Motor neuron (in vitro differentiated cells): ENCODE measurements at regions not wholly inside any gene's neighbourhood (a gene's known extent, or its start where the extent isn't known, plus 50 kb on each side); places are given as distances from the start of the nearest gene placed in this dataset.

Source experiments
- ATAC-seq, 8 experiments: fragments of 200-7000 bp; cut with Tn5 transposase; replicated peaks in 6 of 8; 2 replicates each; pipeline ENCODE4 v1.8.0; 2021; ENCODE audit warnings: mild to moderate bottlenecking in 8 of 8, moderate library complexity in 8 of 8
- H3K27ac ChIP-seq, 2 donors: fragments of 250-450 bp; sonication (Bioruptor Pico); 2 replicates each; pipeline ENCODE4 v1.9.0; 2021; ENCODE audit warnings: antibody characterized with exemption in 2 of 2, mild to moderate bottlenecking in 2 of 2, moderate library complexity in 1 of 2
- H3K4me1 ChIP-seq, 2 donors: fragments of 250-450 bp; sonication (Bioruptor Pico); replicated peaks in 1 of 2; 2 replicates each; pipeline ENCODE4 v1.6.1; 2021; ENCODE audit warnings: antibody characterized with exemption in 2 of 2, mild to moderate bottlenecking in 2 of 2, moderate library complexity in 1 of 2
- H3K4me3 ChIP-seq, 5 donors: fragments of 250-450 bp; sonication (Bioruptor Pico); 2 replicates each; pipeline ENCODE4 v1.9.0; 2021; ENCODE audit warnings: antibody characterized with exemption in 5 of 5, mild to moderate bottlenecking in 5 of 5, moderate library complexity in 4 of 5
- WGBS, 10 experiments: fragments of 450-650 bp; shearing (Covaris generic); methylation state at CpG; one replicate each; pipeline ENCODE4 v1.0.0; 2022; 5-methylcytosine and 5-hydroxymethylcytosine counted together
- in situ Hi-C, 9 experiments: fragments of 400-800 bp; cut with MboI; loops; one replicate each; pipeline ENCODE4 v1.15.0; 2021; ENCODE audit warnings: low sequenced_read_pairs in 9 of 9, low pct_unique_long_range_greater_than_20kb in 2 of 9; ENCODE audit not compliant: unreplicated experiment in 9 of 9

- in situ Hi-C loops, result no loop called here
- no peak overlapping the region for H3K4me3 ChIP-seq
- peak in 1 of 8 experiments; percentile 26 for ATAC-seq
- no peak overlapping the region for H3K27ac ChIP-seq
- H3K4me1 ChIP-seq, result peaks cover 0 to 3% of the 10 kb centered on the region in 2 donors
- 30 to 89% (median 69%) methylated on average over 1 to 5 of the region's 5 CpGs for WGBS, 10 experiments
Observed at GRCh38 chr10:113369365-113369694, 183.5 kb upstream of the HABP2 start.

DNA sequence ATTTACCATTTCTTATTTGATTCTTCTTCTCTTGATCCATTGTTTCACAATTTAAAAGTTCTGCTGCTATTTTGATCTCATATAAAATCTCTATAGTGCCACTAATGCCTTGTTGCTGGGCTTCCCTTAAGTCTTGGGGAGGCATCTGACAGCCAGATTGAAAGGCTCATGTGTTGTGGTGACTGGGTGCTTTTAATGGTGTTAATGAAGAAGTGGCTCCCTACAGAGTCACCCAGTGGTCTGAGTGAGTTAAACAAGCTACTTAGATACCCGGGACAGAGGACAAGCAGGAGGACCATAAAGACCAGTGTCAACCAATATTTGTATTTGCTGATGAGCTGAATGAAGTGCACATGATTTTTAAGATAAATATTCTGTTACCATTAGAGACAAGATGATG, 176.4 kb upstream of the HABP2 start:
- in situ Hi-C loops, result loop anchor here in 5 of 9 experiments (25.0 kb wide), 4 partner anchors 239 to 889 kb away; partner anchors contain the start of gene TCF7L2 (in 1 of the 5)
- Histone ChIP-seq H3K4me3 (no peak overlapping the region), H3K4me1 (no peaks in the 10 kb centered on the region), H3K27ac (no peak overlapping the region)
- ATAC-seq, result no peak
- 40 to 83% (median 63%) methylated on average over 1 of the region's 1 CpG; no CpG with 5 or more reads in 4 of the 10 experiments for WGBS, 10 experiments

- 88 to 100% (median 100%) methylated on average over 1 of the region's 1 CpG; no CpG with 5 or more reads in 4 of the 10 experiments for WGBS, 10 experiments
- Histone ChIP-seq H3K4me3 (no peak overlapping the region), H3K27ac (no peak overlapping the region), H3K4me1 (no peaks in the 10 kb centered on the region)
- in situ Hi-C loops, result loop anchor here in 5 of 9 experiments (25.0 kb wide), 4 partner anchors 242 to 892 kb away; partner anchors contain the start of gene TCF7L2 (in 1 of the 5)
- peak in 1 of 8 experiments; percentile 73 for ATAC-seq
Observed at GRCh38 chr10:113379091-113379490, 173.8 kb upstream of the HABP2 start.

DNA sequence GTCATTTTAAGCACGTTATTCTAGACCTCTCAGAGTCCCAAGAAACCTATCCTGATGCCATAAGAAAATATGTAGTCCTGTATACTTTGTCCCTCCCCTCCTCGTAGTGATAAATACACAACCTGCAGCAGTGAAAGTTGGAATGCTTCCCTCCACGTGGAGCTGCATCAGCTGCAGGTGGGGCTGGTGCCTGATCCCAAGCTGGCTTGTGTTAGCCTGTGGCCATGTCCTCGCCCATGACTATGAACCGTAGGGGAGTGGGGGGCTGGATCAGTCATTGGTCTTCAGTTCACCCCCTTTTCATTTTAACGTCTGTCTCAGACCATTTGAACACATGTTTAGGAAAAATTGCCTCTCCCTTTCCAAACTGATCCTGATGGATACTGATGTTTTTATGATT, 171.4 kb upstream of the HABP2 start:
- Histone ChIP-seq H3K4me1 (peaks cover 2 to 13% of the 10 kb centered on the region in 2 donors), H3K27ac (no peak overlapping the region), H3K4me3 (no peak overlapping the region)
- no peak for ATAC-seq
- WGBS, 10 experiments, result 0 to 100% (median 83%) methylated on average over 1 to 5 of the region's 6 CpGs; no CpG with 5 or more reads in 1 of the 10 experiments
- in situ Hi-C loops, result loop anchor here in 5 of 9 experiments (10.0 to 25.0 kb wide), 5 partner anchors 244 to 894 kb away; partner anchors contain the start of gene TCF7L2 (in 1 of the 5)

DNA sequence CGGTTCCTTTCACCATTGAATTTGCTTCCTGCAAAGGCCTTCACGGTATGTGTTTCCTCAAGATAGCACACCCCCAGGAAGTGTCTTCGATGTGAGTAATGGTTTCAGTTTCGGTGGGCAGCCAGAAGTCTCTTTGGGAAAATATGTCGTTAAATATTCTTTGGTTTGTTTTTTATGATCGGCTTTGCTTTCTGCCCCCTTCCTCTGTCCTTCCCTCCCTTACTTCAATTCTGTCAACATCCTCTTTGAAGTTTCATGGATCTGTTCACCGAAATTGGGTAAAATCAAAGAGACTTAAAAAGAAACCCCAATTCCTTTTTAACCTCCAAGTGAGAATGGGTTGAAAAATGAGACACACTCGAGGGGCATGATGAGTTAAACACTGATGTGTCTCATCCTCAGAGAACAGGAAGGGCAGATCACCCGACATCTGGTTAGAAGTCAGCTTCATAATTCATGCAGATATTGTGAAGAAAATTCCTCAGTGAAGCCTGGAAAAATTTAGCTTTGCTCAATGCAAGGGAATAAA, 170.8 kb upstream of the HABP2 start:
- Histone ChIP-seq H3K4me1 (peaks cover 2 to 13% of the 10 kb centered on the region in 2 donors), H3K27ac (no peak overlapping the region), H3K4me3 (no peak overlapping the region)
- WGBS, 10 experiments, result 2 to 90% (median 69%) methylated on average over 4 to 9 of the region's 9 CpGs
- in situ Hi-C loops, result loop anchor here in 5 of 9 experiments (10.0 to 25.0 kb wide), 5 partner anchors 245 to 895 kb away; partner anchors contain the start of gene TCF7L2 (in 1 of the 5)
- peak in 3 of 8 experiments; percentile 40 to 69 (median 52) for ATAC-seq

GRCh38 chr10:113382691-113383090, 170.2 kb upstream of the HABP2 start:
- no peak overlapping the region for H3K27ac ChIP-seq
- 90 to 100% (median 94%) methylated on average over 2 to 3 of the region's 3 CpGs; no CpG with 5 or more reads in 6 of the 10 experiments for WGBS, 10 experiments
- in situ Hi-C loops, result loop anchor here in 5 of 9 experiments (10.0 to 25.0 kb wide), 5 partner anchors 245 to 895 kb away; partner anchors contain the start of gene TCF7L2 (in 1 of the 5)
- no peak overlapping the region for H3K4me3 ChIP-seq
- ATAC-seq, result no peak
- peaks cover 2 to 13% of the 10 kb centered on the region in 2 donors for H3K4me1 ChIP-seq

DNA sequence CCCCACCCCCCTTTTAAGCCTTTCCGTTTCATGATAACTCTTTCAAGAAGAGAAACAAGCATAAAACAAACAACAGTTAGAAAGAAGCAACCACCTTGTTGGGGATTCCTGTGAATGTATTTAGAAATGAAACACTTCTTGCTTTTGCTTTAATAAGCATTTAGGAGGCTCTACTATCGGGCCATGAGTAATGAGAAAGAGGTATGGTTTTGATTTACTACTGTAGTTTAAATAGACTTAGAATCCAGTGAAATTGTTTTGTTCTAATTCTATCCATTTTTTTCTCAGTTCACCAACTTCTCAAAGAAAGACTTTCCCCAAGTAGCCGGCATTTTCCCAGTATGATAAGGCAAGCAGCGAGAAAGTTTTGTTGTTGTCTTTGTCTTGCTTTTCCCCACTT, 168.7 kb upstream of the HABP2 start:
- no peak overlapping the region for H3K4me3 ChIP-seq
- peaks cover 2 to 13% of the 10 kb centered on the region in 2 donors for H3K4me1 ChIP-seq
- WGBS, 10 experiments, result 32 to 100% (median 91%) methylated on average over 1 to 4 of the region's 4 CpGs; no CpG with 5 or more reads in 1 of the 10 experiments
- H3K27ac ChIP-seq, result no peak overlapping the region
- ATAC-seq, result no peak
- in situ Hi-C loops, result loop anchor here in 5 of 9 experiments (10.0 to 25.0 kb wide), 5 partner anchors 247 to 897 kb away; partner anchors contain the start of gene TCF7L2 (in 1 of the 5)

DNA sequence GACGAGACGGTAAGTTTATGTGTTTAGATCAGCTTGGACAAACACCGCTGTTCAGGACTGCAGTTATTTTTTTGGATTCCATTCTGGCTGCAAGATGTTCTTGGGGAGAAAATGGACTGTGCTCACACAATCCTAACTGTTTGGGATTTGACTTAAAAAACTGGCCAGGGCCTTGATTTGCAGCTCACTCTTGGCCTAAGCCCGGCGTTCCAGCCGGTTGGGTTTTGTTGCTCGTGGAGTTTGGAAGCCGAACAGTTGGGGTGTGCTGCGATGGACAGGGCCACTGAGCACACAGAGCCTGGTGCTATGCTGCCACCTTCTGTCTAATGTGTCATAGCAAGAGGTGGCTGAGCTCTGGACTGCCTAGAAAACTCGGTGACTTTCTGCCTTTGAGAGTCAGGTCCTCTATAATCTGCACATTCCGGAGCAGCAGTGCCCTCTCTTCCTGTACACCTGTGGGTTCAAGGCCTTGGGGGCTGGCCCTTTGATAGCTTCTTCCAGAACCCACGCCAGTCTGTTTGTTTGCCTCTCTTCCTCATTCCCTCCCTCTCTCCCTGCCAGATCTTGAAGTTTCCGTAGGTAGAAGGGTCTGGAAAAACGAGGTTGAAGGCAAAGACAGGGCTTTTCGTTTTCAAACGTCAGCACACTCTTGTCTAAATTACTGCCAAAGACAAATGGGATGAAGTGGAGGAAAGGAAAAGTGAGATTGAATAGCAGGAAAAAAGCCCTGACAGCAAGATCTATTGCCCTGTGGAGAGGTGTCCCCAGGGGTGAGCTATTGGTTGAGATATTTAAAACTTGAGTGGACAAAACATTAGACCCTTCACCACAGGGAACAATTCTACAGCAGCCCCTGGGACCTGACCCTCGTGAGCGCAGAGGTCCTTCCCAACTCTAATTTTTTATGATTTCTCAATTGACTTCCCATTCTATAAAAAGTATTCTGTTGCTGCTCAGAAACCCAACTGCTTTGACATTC, 167.5 kb upstream of the HABP2 start:
- 3 to 64% (median 39%) methylated on average over 3 to 15 of the region's 18 CpGs for WGBS, 10 experiments
- no peak overlapping the region for H3K4me3 ChIP-seq
- in situ Hi-C loops, result loop anchor here in 5 of 9 experiments (10.0 to 25.0 kb wide), 5 partner anchors 248 to 898 kb away; partner anchors contain the start of gene TCF7L2 (in 1 of the 5)

DNA sequence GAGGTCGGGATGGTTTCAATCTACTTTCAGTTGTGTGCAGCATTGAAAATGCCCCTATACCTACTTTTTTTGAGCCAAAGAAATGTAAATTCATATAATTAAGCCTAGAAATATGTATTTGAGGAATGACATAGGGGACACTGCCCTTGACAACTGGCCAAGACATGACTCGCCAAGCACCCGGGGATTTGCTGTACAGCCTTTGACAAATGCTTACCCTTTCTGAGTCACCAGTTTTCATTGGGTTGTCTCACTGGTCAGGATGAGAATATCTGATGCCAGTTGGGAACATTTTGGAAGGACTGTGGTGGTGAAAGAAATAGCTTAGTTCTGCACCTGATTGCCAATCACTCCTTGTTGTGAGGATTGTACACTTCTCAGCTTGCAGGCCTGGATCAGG, 166.8 kb upstream of the HABP2 start:
- 15 to 80% (median 45%) methylated on average over 1 to 3 of the region's 3 CpGs; no CpG with 5 or more reads in 4 of the 10 experiments for WGBS, 10 experiments
- in situ Hi-C loops, result loop anchor here in 5 of 9 experiments (10.0 to 25.0 kb wide), 5 partner anchors 249 to 899 kb away; partner anchors contain the start of gene TCF7L2 (in 1 of the 5)
- peak in 2 of 8 experiments; percentile 5 to 25 for ATAC-seq

More for the DNA sequence above, 167.5 kb upstream of the HABP2 start:
- peaks cover 2 to 13% of the 10 kb centered on the region in 2 donors for H3K4me1 ChIP-seq
- no peak overlapping the region for H3K27ac ChIP-seq
- peak; percentile 89 to 100 (median 100) for ATAC-seq

DNA sequence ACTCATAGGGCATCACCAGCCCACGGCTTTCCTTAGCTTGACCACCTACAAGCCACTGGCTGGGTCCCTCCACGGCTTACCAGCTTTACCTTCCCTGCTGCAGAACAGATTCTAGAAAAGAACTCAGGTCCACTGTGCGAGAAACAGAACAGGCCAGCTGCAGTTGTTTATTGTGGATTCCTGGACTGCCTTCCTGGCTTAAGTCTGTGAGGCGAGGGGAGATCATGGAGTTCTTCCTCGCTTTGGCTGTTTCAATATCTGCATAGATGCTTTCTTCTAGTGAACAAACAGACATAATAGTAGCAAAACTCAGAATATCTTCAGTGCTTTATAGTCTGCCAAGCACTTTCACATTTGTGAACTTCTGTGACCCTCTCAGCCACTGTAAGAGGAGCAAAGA, 162.9 kb upstream of the HABP2 start:
- H3K4me1 ChIP-seq, result peaks cover under 1 to 7% of the 10 kb centered on the region in 2 donors
- H3K4me3 ChIP-seq, result no peak overlapping the region
- ATAC-seq, result no peak
- in situ Hi-C loops, result loop anchor here in 5 of 9 experiments (10.0 to 25.0 kb wide), 6 partner anchors 145 to 903 kb away; partner anchors contain the start of gene TCF7L2 (in 1 of the 5)
- WGBS, 10 experiments, result 67 to 100% (median 89%) methylated on average over 1 to 4 of the region's 5 CpGs; no CpG with 5 or more reads in 3 of the 10 experiments
- H3K27ac ChIP-seq, result no peak overlapping the region

More for the DNA sequence above, 166.8 kb upstream of the HABP2 start:
- no peak overlapping the region for H3K27ac ChIP-seq
- H3K4me3 ChIP-seq, result no peak overlapping the region
- peaks cover 2 to 13% of the 10 kb centered on the region in 2 donors for H3K4me1 ChIP-seq

DNA sequence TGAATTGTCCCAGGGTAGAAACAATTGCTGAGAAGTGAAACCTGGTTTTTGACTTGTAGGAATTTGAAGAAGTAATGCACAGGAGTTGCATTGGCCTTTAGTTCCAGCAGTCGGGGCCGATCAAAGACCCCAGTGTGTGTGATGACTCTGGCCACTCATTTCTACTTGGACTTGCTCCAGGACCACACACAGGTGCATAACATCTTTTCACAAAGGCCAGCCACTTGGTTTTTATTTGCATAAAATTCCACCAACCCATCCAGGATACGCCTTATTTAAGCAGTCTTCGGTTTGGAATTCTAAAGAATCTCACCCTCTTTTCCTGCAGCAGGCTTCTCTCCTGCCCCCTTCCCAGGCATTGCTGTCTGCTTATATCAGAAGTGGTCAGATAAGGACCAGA, 162.0 kb upstream of the HABP2 start:
- 17 to 100% (median 46%) methylated on average over 1 to 4 of the region's 4 CpGs; no CpG with 5 or more reads in 2 of the 10 experiments for WGBS, 10 experiments
- no peak overlapping the region for H3K27ac ChIP-seq
- peak in 3 of 8 experiments; percentile 21 to 53 (median 50) for ATAC-seq
- no peak overlapping the region for H3K4me3 ChIP-seq
- peaks cover 0 to 2% of the 10 kb centered on the region in 2 donors for H3K4me1 ChIP-seq
- in situ Hi-C loops, result loop anchor here in 5 of 9 experiments (10.0 to 25.0 kb wide), 5 partner anchors 144 to 904 kb away; partner anchors contain the start of gene TCF7L2 (in 1 of the 5)

DNA sequence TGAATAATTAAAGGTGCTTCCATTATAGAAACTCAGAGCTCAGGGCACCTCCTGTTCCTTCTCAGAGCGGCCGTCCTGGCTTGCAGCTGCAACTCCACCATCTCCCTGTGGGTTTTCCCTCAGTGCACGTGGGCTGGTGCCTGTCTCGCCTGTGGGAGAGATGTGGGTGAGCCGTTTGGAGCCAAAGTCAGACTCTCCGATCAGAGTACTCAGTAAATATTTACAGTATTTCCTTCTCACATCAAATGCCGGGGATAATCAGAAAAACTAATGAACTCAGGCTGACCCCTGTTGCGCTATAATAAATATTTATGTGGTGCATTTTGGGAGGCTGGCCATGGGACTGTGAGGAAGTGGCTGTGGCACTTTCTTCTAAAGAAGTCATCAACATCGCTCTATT, 155.8 kb upstream of the HABP2 start:
- 48 to 100% (median 91%) methylated on average over 1 to 7 of the region's 9 CpGs; no CpG with 5 or more reads in 1 of the 10 experiments for WGBS, 10 experiments

More for the DNA sequence above, 155.8 kb upstream of the HABP2 start:
- Histone ChIP-seq H3K27ac (no peak overlapping the region), H3K4me1 (no peaks in the 10 kb centered on the region), H3K4me3 (no peak overlapping the region)
- peak in 1 of 8 experiments; percentile 45 for ATAC-seq
- in situ Hi-C loops, result loop anchor here in 5 of 9 experiments (10.0 to 25.0 kb wide), 5 partner anchors 138 to 910 kb away; partner anchors contain the start of gene TCF7L2 (in 1 of the 5)
